ENCODE measurements at regions not wholly inside any gene's neighbourhood (a gene's known extent, or its start where the extent isn't known, plus 50 kb on each side); places are given as distances from the start of the nearest gene placed in this dataset.
"Not testable (repeated sequence)": the region's sequence is repeated elsewhere in the genome, so short reads cannot be mapped to it uniquely, and the experiment has no call there.

- TF ChIP-seq, protein P1, sequence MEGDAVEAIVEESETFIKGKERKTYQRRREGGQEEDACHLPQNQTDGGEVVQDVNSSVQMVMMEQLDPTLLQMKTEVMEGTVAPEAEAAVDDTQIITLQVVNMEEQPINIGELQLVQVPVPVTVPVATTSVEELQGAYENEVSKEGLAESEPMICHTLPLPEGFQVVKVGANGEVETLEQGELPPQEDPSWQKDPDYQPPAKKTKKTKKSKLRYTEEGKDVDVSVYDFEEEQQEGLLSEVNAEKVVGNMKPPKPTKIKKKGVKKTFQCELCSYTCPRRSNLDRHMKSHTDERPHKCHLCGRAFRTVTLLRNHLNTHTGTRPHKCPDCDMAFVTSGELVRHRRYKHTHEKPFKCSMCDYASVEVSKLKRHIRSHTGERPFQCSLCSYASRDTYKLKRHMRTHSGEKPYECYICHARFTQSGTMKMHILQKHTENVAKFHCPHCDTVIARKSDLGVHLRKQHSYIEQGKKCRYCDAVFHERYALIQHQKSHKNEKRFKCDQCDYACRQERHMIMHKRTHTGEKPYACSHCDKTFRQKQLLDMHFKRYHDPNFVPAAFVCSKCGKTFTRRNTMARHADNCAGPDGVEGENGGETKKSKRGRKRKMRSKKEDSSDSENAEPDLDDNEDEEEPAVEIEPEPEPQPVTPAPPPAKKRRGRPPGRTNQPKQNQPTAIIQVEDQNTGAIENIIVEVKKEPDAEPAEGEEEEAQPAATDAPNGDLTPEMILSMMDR (IDR thresholded peaks at IDR 0.05), result not testable (repeated sequence)
- TF ChIP-seq EP300, POLR2A (IDR thresholded peaks at IDR 0.05): not testable (repeated sequence)
Observed at GRCh38 chr14:21788687-21789086, 115.1 kb upstream of the OR4E1 start.
